ENCODE measurements at regions not wholly inside any gene's neighbourhood (a gene's known extent, or its start where the extent isn't known, plus 50 kb on each side); places are given as distances from the start of the nearest gene placed in this dataset.

GRCh38 chr3:41026394-41027177, 172.7 kb upstream of the CTNNB1 start (continued):
- TF ChIP-seq ZNF639 (CRISPR knock-in tag; conservative IDR thresholded peaks at IDR 0.05 in 1 of 2, IDR thresholded peaks at IDR 0.05 in 1 of 2) (peak in 1 of 2 experiments; percentile 75; a peak in 2 of 4 replicates), KDM1A (IDR thresholded peaks at IDR 0.05) (peak; percentile 24 to 26; a peak in 2 of 4 replicates), MAFK (IDR thresholded peaks at IDR 0.05; ENCODE audit: low read length) (no peak), IFI16 (CRISPR knock-in tag; IDR thresholded peaks at IDR 0.05) (no peak), RBM15 (IDR thresholded peaks at IDR 0.05; ENCODE audit: insufficient read depth, low read length) (no peak), FOXM1 (IDR thresholded peaks at IDR 0.05; ENCODE audit: low read depth) (no peak), FOXM1 (CRISPR knock-in tag; IDR thresholded peaks at IDR 0.05; ENCODE audit: low read depth) (no peak), NCOA1 (IDR thresholded peaks at IDR 0.05; ENCODE audit: low read depth) (0 out of 2 replicates have a peak, but pooled peaks have one; percentile 30), ZNF511 (CRISPR knock-in tag; IDR thresholded peaks at IDR 0.05) (no peak), ZNF695 (CRISPR knock-in tag; IDR thresholded peaks at IDR 0.05) (no peak), LEF1 (IDR thresholded peaks at IDR 0.05) (no peak), NR1H2 (CRISPR knock-in tag; IDR thresholded peaks at IDR 0.05) (no peak), SNRNP70 (optimal IDR thresholded peaks at IDR 0.05; ENCODE audit: low read depth, low read length) (no peak), NFE2 (IDR thresholded peaks at IDR 0.05; ENCODE audit: low read depth) (no peak)
- TF ChIP-seq, protein P1, sequence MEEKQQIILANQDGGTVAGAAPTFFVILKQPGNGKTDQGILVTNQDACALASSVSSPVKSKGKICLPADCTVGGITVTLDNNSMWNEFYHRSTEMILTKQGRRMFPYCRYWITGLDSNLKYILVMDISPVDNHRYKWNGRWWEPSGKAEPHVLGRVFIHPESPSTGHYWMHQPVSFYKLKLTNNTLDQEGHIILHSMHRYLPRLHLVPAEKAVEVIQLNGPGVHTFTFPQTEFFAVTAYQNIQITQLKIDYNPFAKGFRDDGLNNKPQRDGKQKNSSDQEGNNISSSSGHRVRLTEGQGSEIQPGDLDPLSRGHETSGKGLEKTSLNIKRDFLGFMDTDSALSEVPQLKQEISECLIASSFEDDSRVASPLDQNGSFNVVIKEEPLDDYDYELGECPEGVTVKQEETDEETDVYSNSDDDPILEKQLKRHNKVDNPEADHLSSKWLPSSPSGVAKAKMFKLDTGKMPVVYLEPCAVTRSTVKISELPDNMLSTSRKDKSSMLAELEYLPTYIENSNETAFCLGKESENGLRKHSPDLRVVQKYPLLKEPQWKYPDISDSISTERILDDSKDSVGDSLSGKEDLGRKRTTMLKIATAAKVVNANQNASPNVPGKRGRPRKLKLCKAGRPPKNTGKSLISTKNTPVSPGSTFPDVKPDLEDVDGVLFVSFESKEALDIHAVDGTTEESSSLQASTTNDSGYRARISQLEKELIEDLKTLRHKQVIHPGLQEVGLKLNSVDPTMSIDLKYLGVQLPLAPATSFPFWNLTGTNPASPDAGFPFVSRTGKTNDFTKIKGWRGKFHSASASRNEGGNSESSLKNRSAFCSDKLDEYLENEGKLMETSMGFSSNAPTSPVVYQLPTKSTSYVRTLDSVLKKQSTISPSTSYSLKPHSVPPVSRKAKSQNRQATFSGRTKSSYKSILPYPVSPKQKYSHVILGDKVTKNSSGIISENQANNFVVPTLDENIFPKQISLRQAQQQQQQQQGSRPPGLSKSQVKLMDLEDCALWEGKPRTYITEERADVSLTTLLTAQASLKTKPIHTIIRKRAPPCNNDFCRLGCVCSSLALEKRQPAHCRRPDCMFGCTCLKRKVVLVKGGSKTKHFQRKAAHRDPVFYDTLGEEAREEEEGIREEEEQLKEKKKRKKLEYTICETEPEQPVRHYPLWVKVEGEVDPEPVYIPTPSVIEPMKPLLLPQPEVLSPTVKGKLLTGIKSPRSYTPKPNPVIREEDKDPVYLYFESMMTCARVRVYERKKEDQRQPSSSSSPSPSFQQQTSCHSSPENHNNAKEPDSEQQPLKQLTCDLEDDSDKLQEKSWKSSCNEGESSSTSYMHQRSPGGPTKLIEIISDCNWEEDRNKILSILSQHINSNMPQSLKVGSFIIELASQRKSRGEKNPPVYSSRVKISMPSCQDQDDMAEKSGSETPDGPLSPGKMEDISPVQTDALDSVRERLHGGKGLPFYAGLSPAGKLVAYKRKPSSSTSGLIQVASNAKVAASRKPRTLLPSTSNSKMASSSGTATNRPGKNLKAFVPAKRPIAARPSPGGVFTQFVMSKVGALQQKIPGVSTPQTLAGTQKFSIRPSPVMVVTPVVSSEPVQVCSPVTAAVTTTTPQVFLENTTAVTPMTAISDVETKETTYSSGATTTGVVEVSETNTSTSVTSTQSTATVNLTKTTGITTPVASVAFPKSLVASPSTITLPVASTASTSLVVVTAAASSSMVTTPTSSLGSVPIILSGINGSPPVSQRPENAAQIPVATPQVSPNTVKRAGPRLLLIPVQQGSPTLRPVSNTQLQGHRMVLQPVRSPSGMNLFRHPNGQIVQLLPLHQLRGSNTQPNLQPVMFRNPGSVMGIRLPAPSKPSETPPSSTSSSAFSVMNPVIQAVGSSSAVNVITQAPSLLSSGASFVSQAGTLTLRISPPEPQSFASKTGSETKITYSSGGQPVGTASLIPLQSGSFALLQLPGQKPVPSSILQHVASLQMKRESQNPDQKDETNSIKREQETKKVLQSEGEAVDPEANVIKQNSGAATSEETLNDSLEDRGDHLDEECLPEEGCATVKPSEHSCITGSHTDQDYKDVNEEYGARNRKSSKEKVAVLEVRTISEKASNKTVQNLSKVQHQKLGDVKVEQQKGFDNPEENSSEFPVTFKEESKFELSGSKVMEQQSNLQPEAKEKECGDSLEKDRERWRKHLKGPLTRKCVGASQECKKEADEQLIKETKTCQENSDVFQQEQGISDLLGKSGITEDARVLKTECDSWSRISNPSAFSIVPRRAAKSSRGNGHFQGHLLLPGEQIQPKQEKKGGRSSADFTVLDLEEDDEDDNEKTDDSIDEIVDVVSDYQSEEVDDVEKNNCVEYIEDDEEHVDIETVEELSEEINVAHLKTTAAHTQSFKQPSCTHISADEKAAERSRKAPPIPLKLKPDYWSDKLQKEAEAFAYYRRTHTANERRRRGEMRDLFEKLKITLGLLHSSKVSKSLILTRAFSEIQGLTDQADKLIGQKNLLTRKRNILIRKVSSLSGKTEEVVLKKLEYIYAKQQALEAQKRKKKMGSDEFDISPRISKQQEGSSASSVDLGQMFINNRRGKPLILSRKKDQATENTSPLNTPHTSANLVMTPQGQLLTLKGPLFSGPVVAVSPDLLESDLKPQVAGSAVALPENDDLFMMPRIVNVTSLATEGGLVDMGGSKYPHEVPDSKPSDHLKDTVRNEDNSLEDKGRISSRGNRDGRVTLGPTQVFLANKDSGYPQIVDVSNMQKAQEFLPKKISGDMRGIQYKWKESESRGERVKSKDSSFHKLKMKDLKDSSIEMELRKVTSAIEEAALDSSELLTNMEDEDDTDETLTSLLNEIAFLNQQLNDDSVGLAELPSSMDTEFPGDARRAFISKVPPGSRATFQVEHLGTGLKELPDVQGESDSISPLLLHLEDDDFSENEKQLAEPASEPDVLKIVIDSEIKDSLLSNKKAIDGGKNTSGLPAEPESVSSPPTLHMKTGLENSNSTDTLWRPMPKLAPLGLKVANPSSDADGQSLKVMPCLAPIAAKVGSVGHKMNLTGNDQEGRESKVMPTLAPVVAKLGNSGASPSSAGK (IDR thresholded peaks at IDR 0.05): no peak
